Liver (tissue), 3 donors: ENCODE measurements at regions not wholly inside any gene's neighbourhood (a gene's known extent, or its start where the extent isn't known, plus 50 kb on each side); places are given as distances from the start of the nearest gene placed in this dataset.

Experiments used
- ATF3 ChIP-seq: IDR thresholded peaks from 2 replicates; pipeline ENCODE4 v1.6.1; 2016; ENCODE audit warnings: antibody characterized with exemption
- CTCF ChIP-seq: fragments of 150-350 bp; IDR thresholded peaks from 2 replicates; pipeline ENCODE4 v1.5.1; 2017; ENCODE audit warnings: improper control_type of control experiment, low read depth, low read length; ENCODE audit not compliant: missing input control
- EGR1 ChIP-seq, 2 donors: IDR thresholded peaks; 2 replicates each; pipeline ENCODE4 v1.6.1; 2016 to 2018; ENCODE audit warnings: antibody characterized with exemption in 2 of 2, low read depth in 2 of 2
- FOXA2 ChIP-seq: IDR thresholded peaks from 2 replicates; pipeline ENCODE4 v1.6.1; 2016; ENCODE audit warnings: antibody characterized with exemption
- GABPA ChIP-seq, 2 donors: IDR thresholded peaks in 1 of 2; conservative IDR thresholded peaks in 1 of 2; 2 replicates each; pipeline ENCODE4 v1.6.1; 2016; ENCODE audit warnings: antibody characterized with exemption in 2 of 2, mild to moderate bottlenecking in 1 of 2, moderate library complexity in 1 of 2
- HNF4G ChIP-seq: IDR thresholded peaks from 2 replicates; pipeline ENCODE4 v1.6.1; 2016; ENCODE audit warnings: antibody characterized with exemption
- JUND ChIP-seq, 2 donors: IDR thresholded peaks; 2 replicates each; pipeline ENCODE4 v1.6.1; 2016; ENCODE audit warnings: antibody characterized with exemption in 2 of 2
- MAX ChIP-seq: IDR thresholded peaks from 2 replicates; pipeline ENCODE4 v1.6.1; 2016; ENCODE audit warnings: antibody characterized with exemption
- RAD21 ChIP-seq, 2 donors: IDR thresholded peaks; 2 replicates each; pipeline ENCODE4 v1.6.1; 2016; ENCODE audit warnings: antibody characterized with exemption in 2 of 2, mild to moderate bottlenecking in 2 of 2
- REST ChIP-seq: IDR thresholded peaks from 2 replicates; pipeline ENCODE4 v1.6.1; 2016; ENCODE audit warnings: antibody characterized with exemption, mild to moderate bottlenecking
- SP1 ChIP-seq: IDR thresholded peaks from 2 replicates; pipeline ENCODE4 v1.6.1; 2018; ENCODE audit warnings: antibody characterized with exemption, mild to moderate bottlenecking
- TAF1 ChIP-seq: conservative IDR thresholded peaks from 2 replicates; pipeline ENCODE4 v1.6.1; 2016; ENCODE audit warnings: antibody characterized with exemption, mild to moderate bottlenecking
- YY1 ChIP-seq: IDR thresholded peaks from 2 replicates; pipeline ENCODE4 v1.6.1; 2016; ENCODE audit warnings: antibody characterized with exemption, mild to moderate bottlenecking
- ZBTB33 ChIP-seq: IDR thresholded peaks from 2 replicates; pipeline ENCODE4 v1.6.1; 2016; ENCODE audit warnings: antibody characterized with exemption
- donor health status: healthy.
- donor health status: healthy.

GRCh38 chr12:124208489-124208888 lies 86.4 kb upstream of the RFLNA start:
- no peak for TF ChIP-seq CTCF
- no peak for TF ChIP-seq ZBTB33
- no peak for TF ChIP-seq EGR1 (IDR thresholded peaks at IDR 0.05; ENCODE audit: low read depth in 2 of 2)
- no peak for TF ChIP-seq TAF1
- no peak for TF ChIP-seq SP1
- no peak for TF ChIP-seq RAD21 (IDR thresholded peaks at IDR 0.05)
- TF ChIP-seq FOXA2: no peak
- no peak for TF ChIP-seq YY1
- no peak for TF ChIP-seq MAX
- no peak for TF ChIP-seq REST
- TF ChIP-seq GABPA (IDR thresholded peaks at IDR 0.05 in 1 of 2, conservative IDR thresholded peaks at IDR 0.05 in 1 of 2): no peak
- no peak for TF ChIP-seq ATF3
- TF ChIP-seq HNF4G: no peak
- TF ChIP-seq JUND (IDR thresholded peaks at IDR 0.05): no peak
